HepG2 (cell line): ENCODE measurements at regions not wholly inside any gene's neighbourhood (a gene's known extent, or its start where the extent isn't known, plus 50 kb on each side); places are given as distances from the start of the nearest gene placed in this dataset.

Source experiments
- ATAC-seq: fragments of 200-7000 bp; cut with Tn5 transposase; 3 replicates; pipeline ENCODE4 v1.9.1; 2020; ENCODE audit warnings: mild to moderate bottlenecking, moderate library complexity
- BruUV-seq: library from RNA; stranded (reverse); fragments of 400-500 nt; replicated peaks from 2 replicates; lab custom pipeline; 2021; lab: Mats Ljungman, UMichigan
- CTCF ChIA-PET: fragments of 300-600 bp; formaldehyde crosslinking; extraction: SDS; loops from one replicate; lab custom pipeline; 2021; ENCODE audit warnings: low total read pairs, inconsistent platforms, low intra/inter-chr PET ratio; lab: Yijun Ruan, JAX
- POLR2A ChIA-PET: fragments of 350-600 bp; sonication (Branson Sonifier 250); formaldehyde crosslinking; loops from one replicate; lab custom pipeline; 2020; ENCODE audit warnings: antibody characterized with exemption, inconsistent platforms; lab: Yijun Ruan, JAX
- DNase-seq: peaks from one replicate; pipeline ENCODE4 v3.0.0-alpha.2; 2015; ENCODE audit warnings: low spot score
- FAIRE-seq: peaks from 3 replicates; lab custom pipeline; 2011; peaks lifted over from hg19 to GRCh38; lab: Jason Lieb, UNC
- H2AFZ ChIP-seq: one replicate; pipeline ENCODE4 v1.6.1; 2011; ENCODE audit warnings: low read length, inconsistent platforms
- H3K27ac ChIP-seq: fragments of 300-600 bp; 3 replicates; pipeline ENCODE4 v1.8.0; 2011; ENCODE audit warnings: mixed run types, mild to moderate bottlenecking, mixed read lengths, low read length, inconsistent platforms; ENCODE audit not compliant: insufficient read depth; ENCODE audit errors: extremely low read length
- H3K27me3 ChIP-seq, 2 experiments: fragments of 200-600 bp in 1 of 2; 2 replicates in 1 of 2; 3 replicates in 1 of 2; pipeline versions ENCODE4 v1.6.0 to v1.8.0; 2011; ENCODE audit warnings: low read length in 2 of 2, mild to moderate bottlenecking in 2 of 2, moderate library complexity in 2 of 2, inconsistent platforms in 1 of 2; ENCODE audit not compliant: insufficient read depth in 2 of 2, control insufficient read depth in 1 of 2
- H3K36me3 ChIP-seq, 2 experiments: fragments of 200-600 bp in 1 of 2; replicated peaks in 1 of 2; 2 replicates in 1 of 2; 3 replicates in 1 of 2; pipeline versions ENCODE4 v1.5.1 to v1.8.0; 2011; ENCODE audit warnings: low read length in 2 of 2, inconsistent platforms in 1 of 2; ENCODE audit not compliant: insufficient read depth in 2 of 2, control insufficient read depth in 1 of 2
- H3K4me1 ChIP-seq: 2 replicates; pipeline ENCODE4 v1.5.1; 2012; ENCODE audit warnings: low read length, inconsistent platforms; ENCODE audit not compliant: insufficient read depth
- H3K4me2 ChIP-seq: 2 replicates; pipeline ENCODE4 v1.6.0; 2011; ENCODE audit warnings: low read depth, low read length, inconsistent platforms
- H3K4me3 ChIP-seq, 3 experiments: fragments of 200-600 bp in 1 of 3; sonication (generic), shearing (Covaris generic) in 1 of 3; replicated peaks in 1 of 3; 2 replicates each; pipeline ENCODE4 v1.5.1; 2011 to 2016; ENCODE audit warnings: low read length in 3 of 3, inconsistent platforms in 2 of 3, low read depth in 2 of 3, mild to moderate bottlenecking in 2 of 3, control low read depth in 1 of 3, mixed read lengths in 1 of 3; ENCODE audit not compliant: insufficient read depth in 1 of 3
- H3K79me2 ChIP-seq: one replicate; pipeline ENCODE4 v1.6.1; 2011; ENCODE audit warnings: low read length, inconsistent platforms; ENCODE audit not compliant: insufficient read depth
- H3K9ac ChIP-seq: 2 replicates; pipeline ENCODE4 v1.6.0; 2011; ENCODE audit warnings: mild to moderate bottlenecking, low read depth, low read length, inconsistent platforms; ENCODE audit not compliant: insufficient read depth
- H3K9me3 ChIP-seq: 2 replicates; pipeline ENCODE4 v1.5.1; 2012; ENCODE audit warnings: mild to moderate bottlenecking, low read length
- H4K20me1 ChIP-seq: 2 replicates; pipeline ENCODE4 v1.6.0; 2011; ENCODE audit warnings: inconsistent platforms, mild to moderate bottlenecking, low read length, moderate library complexity; ENCODE audit not compliant: insufficient read depth
- ATM ChIP-seq: fragments of 450-650 bp; IDR thresholded peaks from 2 replicates; pipeline ENCODE4 v1.7.1; 2017; ENCODE audit warnings: mild to moderate bottlenecking, borderline replicate concordance
- FOXA1 ChIP-seq, 2 experiments: fragments of 450-650 bp in 1 of 2; sonication (generic) in 1 of 2; formaldehyde crosslinking in 1 of 2; IDR thresholded peaks; 2 replicates each; pipeline versions ENCODE4 v1.4.0 to v1.6.1; 2016 to 2020; ENCODE audit warnings: missing genetic modification reagents in 1 of 2
- HMGA1 ChIP-seq: sonication (generic); formaldehyde crosslinking; conservative IDR thresholded peaks from 2 replicates; pipeline ENCODE4 v1.4.0; 2020; ENCODE audit warnings: missing genetic modification reagents
- KDM1A ChIP-seq: IDR thresholded peaks from 2 replicates; pipeline ENCODE4 v1.6.1; 2016; ENCODE audit warnings: missing compliant biosample characterization
- KDM4B ChIP-seq: sonication (generic); formaldehyde crosslinking; IDR thresholded peaks from 2 replicates; pipeline ENCODE4 v1.4.0; 2020; ENCODE audit warnings: missing genetic modification reagents
- MXD4 ChIP-seq: IDR thresholded peaks from 2 replicates; pipeline ENCODE4 v1.6.1; 2016; ENCODE audit warnings: mild to moderate bottlenecking, missing biosample characterization, missing genetic modification reagents
- ZBTB20 ChIP-seq: sonication (generic); formaldehyde crosslinking; IDR thresholded peaks from 2 replicates; pipeline ENCODE4 v1.8.1; 2023; ENCODE audit warnings: missing genetic modification reagents, low read depth, mild to moderate bottlenecking, borderline replicate concordance
- ZFP1 ChIP-seq: IDR thresholded peaks from 2 replicates; pipeline ENCODE4 v1.6.1; 2016
- ZNF354B ChIP-seq: sonication (generic); formaldehyde crosslinking; IDR thresholded peaks from 2 replicates; pipeline ENCODE4 v1.8.0; 2022; ENCODE audit warnings: mild to moderate bottlenecking, missing genetic modification reagents
- ZNF598 ChIP-seq: sonication (generic); formaldehyde crosslinking; IDR thresholded peaks from 2 replicates; pipeline ENCODE4 v1.5.1; 2020; ENCODE audit warnings: mild to moderate bottlenecking, missing genetic modification reagents, borderline replicate concordance
- WGBS: methylation state at CpG from one replicate; pipeline ENCODE4 v1.1.6; 2017; ENCODE audit warnings: low lambda C conversion rate; 5-methylcytosine and 5-hydroxymethylcytosine counted together
- in situ Hi-C: cut with HindIII; loops from 2 replicates; pipeline ENCODE4 v1.10.0; 2017; ENCODE audit warnings: low pct_unique_long_range_greater_than_20kb; ENCODE audit not compliant: extremely low pct_ligation_motif_present
- intact Hi-C: fragments of 100-400 bp; cut with micrococcal nuclease; formaldehyde crosslinking; loops from one replicate; pipeline ENCODE4 v1.10.0; 2022; ENCODE audit not compliant: unreplicated experiment
- TF ChIP-seq, protein P1 (sequence below): sonication (generic); formaldehyde crosslinking; IDR thresholded peaks from 2 replicates; pipeline ENCODE4 v1.9.0; 2021; ENCODE audit warnings: missing genetic modification reagents, mild to moderate bottlenecking, borderline replicate concordance
- TF ChIP-seq, protein P2 (sequence below): sonication (generic); formaldehyde crosslinking; IDR thresholded peaks from 2 replicates; pipeline ENCODE4 v1.4.0; 2020; ENCODE audit warnings: missing genetic modification reagents
- TF ChIP-seq, protein P3 (sequence below): sonication (generic); formaldehyde crosslinking; IDR thresholded peaks from 2 replicates; pipeline ENCODE4 v1.4.0; 2020; ENCODE audit warnings: missing genetic modification reagents, borderline replicate concordance
- TF ChIP-seq, protein P4 (sequence below): IDR thresholded peaks from 2 replicates; pipeline ENCODE4 v1.6.1; 2016; ENCODE audit warnings: mild to moderate bottlenecking, missing biosample characterization, missing genetic modification reagents

DNA sequence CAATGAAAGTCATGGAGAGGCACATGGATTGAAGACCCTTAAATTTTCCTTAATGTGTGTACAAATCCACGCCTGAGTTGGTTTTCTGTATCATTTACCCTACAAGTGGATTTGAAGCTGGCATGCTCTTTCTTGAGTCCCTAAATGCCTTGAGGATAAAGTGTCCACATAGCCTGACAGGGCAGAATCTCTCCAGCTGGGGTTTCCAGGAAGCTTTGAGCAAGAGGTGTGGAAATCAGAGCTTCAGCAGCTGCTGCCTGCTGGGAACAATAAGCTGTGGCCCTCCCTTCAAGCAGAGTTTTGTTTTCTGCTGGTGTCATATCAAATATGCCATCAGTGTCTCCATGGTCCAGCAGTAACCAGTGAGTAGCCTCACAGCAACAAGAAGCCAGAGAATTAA lies 120.3 kb upstream of the SERTM1 start (continued):
- TF ChIP-seq, protein P1, sequence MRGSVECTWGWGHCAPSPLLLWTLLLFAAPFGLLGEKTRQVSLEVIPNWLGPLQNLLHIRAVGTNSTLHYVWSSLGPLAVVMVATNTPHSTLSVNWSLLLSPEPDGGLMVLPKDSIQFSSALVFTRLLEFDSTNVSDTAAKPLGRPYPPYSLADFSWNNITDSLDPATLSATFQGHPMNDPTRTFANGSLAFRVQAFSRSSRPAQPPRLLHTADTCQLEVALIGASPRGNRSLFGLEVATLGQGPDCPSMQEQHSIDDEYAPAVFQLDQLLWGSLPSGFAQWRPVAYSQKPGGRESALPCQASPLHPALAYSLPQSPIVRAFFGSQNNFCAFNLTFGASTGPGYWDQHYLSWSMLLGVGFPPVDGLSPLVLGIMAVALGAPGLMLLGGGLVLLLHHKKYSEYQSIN, result no peak

DNA sequence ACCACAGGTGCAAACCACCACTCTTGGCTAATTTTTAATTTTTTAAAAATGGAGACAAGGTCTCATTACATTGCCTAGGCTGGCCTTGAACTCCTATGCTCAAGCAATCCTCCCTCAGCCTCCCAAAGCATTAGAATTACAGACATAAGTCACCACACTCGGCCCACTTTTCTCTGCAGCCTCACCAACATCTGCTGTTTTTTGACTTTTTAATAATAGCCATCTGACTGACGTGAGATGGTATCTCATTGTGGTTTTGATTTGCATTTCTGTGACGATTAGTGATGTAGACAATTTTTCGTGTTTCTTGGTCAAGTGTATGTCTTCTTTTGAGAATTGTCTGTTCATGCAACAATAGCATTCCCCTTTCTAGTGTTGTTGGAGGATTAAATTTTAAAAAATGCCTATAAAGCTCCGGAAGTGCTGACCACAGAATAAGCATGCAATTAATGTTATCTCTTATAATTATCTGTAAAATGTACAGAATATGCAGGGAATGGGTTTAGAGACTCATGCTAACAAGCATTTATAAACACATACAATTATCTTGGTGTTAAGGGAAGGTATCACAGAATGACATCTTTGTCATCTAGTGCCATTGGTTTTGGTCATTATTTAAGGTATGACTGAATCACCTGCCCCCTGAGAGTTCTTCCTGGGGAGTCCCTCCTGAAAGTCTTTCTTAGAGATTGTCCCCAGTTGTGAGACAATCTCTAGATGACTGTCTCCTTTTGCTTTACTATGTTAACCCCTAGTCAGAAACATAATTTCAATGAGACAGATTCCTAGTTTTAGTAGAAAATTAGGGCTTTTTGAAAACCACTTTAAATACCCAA lies 118.5 kb upstream of the SERTM1 start:
- Histone ChIP-seq H3K36me3 (no peaks in the 10 kb centered on the region), H3K4me1 (no peaks in the 10 kb centered on the region), H3K9me3 (no peaks in the 10 kb centered on the region), H3K4me3 (no peak overlapping the region), H3K27me3 (no peaks in the 10 kb centered on the region), H3K27ac (no peak overlapping the region), H3K79me2 (no peaks in the 10 kb centered on the region), H2AFZ (no peak overlapping the region), H4K20me1 (no peaks in the 10 kb centered on the region), H3K4me2 (no peak overlapping the region), H3K9ac (no peak overlapping the region)
- no TSS peak for BruUV-seq
- 5% methylated on average over 5 of the region's 5 CpGs for WGBS
- intact Hi-C loops (no loop called here), in situ Hi-C loops (no loop called here)
- ChIA-PET CTCF (no interaction called here), POLR2A (no interaction called here)
- no peak for FAIRE-seq
- no peak for DNase-seq
- no peak for TF ChIP-seq ZNF598 (CRISPR knock-in tag)
- no peak for TF ChIP-seq FOXA1 (IDR thresholded peaks at IDR 0.05)
- TF ChIP-seq FOXA1 (CRISPR knock-in tag; IDR thresholded peaks at IDR 0.05), result no peak
- TF ChIP-seq ZNF354B (CRISPR knock-in tag), result no peak
- TF ChIP-seq KDM1A (CRISPR knock-in tag), result no peak
- TF ChIP-seq, protein P2, sequence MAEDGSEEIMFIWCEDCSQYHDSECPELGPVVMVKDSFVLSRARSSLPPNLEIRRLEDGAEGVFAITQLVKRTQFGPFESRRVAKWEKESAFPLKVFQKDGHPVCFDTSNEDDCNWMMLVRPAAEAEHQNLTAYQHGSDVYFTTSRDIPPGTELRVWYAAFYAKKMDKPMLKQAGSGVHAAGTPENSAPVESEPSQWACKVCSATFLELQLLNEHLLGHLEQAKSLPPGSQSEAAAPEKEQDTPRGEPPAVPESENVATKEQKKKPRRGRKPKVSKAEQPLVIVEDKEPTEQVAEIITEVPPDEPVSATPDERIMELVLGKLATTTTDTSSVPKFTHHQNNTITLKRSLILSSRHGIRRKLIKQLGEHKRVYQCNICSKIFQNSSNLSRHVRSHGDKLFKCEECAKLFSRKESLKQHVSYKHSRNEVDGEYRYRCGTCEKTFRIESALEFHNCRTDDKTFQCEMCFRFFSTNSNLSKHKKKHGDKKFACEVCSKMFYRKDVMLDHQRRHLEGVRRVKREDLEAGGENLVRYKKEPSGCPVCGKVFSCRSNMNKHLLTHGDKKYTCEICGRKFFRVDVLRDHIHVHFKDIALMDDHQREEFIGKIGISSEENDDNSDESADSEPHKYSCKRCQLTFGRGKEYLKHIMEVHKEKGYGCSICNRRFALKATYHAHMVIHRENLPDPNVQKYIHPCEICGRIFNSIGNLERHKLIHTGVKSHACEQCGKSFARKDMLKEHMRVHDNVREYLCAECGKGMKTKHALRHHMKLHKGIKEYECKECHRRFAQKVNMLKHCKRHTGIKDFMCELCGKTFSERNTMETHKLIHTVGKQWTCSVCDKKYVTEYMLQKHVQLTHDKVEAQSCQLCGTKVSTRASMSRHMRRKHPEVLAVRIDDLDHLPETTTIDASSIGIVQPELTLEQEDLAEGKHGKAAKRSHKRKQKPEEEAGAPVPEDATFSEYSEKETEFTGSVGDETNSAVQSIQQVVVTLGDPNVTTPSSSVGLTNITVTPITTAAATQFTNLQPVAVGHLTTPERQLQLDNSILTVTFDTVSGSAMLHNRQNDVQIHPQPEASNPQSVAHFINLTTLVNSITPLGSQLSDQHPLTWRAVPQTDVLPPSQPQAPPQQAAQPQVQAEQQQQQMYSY (CRISPR knock-in tag), result no peak
- no peak for TF ChIP-seq HMGA1 (CRISPR knock-in tag)
- TF ChIP-seq MXD4 (CRISPR knock-in tag), result no peak
- TF ChIP-seq ZBTB20, result no peak
- no peak for TF ChIP-seq ZFP1
- TF ChIP-seq, protein P3, sequence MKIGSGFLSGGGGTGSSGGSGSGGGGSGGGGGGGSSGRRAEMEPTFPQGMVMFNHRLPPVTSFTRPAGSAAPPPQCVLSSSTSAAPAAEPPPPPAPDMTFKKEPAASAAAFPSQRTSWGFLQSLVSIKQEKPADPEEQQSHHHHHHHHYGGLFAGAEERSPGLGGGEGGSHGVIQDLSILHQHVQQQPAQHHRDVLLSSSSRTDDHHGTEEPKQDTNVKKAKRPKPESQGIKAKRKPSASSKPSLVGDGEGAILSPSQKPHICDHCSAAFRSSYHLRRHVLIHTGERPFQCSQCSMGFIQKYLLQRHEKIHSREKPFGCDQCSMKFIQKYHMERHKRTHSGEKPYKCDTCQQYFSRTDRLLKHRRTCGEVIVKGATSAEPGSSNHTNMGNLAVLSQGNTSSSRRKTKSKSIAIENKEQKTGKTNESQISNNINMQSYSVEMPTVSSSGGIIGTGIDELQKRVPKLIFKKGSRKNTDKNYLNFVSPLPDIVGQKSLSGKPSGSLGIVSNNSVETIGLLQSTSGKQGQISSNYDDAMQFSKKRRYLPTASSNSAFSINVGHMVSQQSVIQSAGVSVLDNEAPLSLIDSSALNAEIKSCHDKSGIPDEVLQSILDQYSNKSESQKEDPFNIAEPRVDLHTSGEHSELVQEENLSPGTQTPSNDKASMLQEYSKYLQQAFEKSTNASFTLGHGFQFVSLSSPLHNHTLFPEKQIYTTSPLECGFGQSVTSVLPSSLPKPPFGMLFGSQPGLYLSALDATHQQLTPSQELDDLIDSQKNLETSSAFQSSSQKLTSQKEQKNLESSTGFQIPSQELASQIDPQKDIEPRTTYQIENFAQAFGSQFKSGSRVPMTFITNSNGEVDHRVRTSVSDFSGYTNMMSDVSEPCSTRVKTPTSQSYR, result no peak
- TF ChIP-seq, protein P4, sequence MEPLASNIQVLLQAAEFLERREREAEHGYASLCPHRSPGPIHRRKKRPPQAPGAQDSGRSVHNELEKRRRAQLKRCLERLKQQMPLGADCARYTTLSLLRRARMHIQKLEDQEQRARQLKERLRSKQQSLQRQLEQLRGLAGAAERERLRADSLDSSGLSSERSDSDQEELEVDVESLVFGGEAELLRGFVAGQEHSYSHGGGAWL, result no peak
- no peak for TF ChIP-seq KDM4B (CRISPR knock-in tag)
- TF ChIP-seq ATM, result no peak
- no peak for ATAC-seq
